HepG2 (cell line): ENCODE measurements at regions not wholly inside any gene's neighbourhood (a gene's known extent, or its start where the extent isn't known, plus 50 kb on each side); places are given as distances from the start of the nearest gene placed in this dataset.

Source experiments
- CCDC6 ChIP-seq: sonication (generic); formaldehyde crosslinking; IDR thresholded peaks from 2 replicates; pipeline ENCODE4 v1.8.1; 2022; ENCODE audit warnings: mild to moderate bottlenecking, missing genetic modification reagents, moderate library complexity
- ISL2 ChIP-seq: sonication (generic); formaldehyde crosslinking; IDR thresholded peaks from 2 replicates; pipeline ENCODE4 v1.5.0; 2020; ENCODE audit warnings: missing genetic modification reagents
- NFYB ChIP-seq: sonication (generic); formaldehyde crosslinking; IDR thresholded peaks from 2 replicates; pipeline ENCODE4 v1.4.0; 2020; ENCODE audit warnings: missing genetic modification reagents
- ZKSCAN5 ChIP-seq: sonication (generic); formaldehyde crosslinking; IDR thresholded peaks from 2 replicates; pipeline ENCODE4 v1.5.1; 2020; ENCODE audit warnings: mild to moderate bottlenecking, missing genetic modification reagents
- TF ChIP-seq, protein P1 (sequence below): sonication (generic); formaldehyde crosslinking; IDR thresholded peaks from 2 replicates; pipeline ENCODE4 v1.5.0; 2020; ENCODE audit warnings: mild to moderate bottlenecking, missing genetic modification reagents, moderate library complexity
- TF ChIP-seq, protein P2 (sequence below), 2 experiments: sonication (generic) in 1 of 2; formaldehyde crosslinking in 1 of 2; IDR thresholded peaks; 2 replicates each; pipeline versions ENCODE4 v1.6.1 to v1.9.0; 2014 to 2022; ENCODE audit warnings: antibody characterized with exemption in 1 of 2, borderline replicate concordance in 1 of 2, inconsistent platforms in 1 of 2, low read depth in 1 of 2, missing genetic modification reagents in 1 of 2

DNA sequence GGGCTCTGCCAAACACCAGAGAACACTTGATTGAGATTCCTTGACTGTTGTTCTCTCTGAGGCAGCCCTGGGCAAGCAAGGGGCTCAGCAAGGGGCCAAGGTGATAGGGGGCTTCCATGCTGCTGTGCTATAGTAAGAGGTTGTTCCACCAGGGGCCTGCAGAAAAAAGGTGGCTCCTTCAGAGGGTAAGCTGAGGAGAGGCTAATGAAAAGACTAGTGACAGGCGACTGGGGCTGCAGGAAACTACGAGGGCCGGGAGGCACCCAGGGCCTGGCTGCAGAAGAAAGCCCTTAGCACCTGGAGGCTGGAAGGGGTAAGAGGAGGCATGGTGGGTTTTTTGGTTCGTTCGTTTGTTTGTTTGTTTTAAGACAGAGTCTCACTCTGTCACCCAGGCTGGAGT lies 88.0 kb upstream of the CTNNA1 start:
- TF ChIP-seq CCDC6 (CRISPR knock-in tag) (no peak), NFYB (CRISPR knock-in tag) (no peak), ZKSCAN5 (CRISPR knock-in tag) (no peak), ISL2 (CRISPR knock-in tag) (no peak)
- TF ChIP-seq, protein P1, sequence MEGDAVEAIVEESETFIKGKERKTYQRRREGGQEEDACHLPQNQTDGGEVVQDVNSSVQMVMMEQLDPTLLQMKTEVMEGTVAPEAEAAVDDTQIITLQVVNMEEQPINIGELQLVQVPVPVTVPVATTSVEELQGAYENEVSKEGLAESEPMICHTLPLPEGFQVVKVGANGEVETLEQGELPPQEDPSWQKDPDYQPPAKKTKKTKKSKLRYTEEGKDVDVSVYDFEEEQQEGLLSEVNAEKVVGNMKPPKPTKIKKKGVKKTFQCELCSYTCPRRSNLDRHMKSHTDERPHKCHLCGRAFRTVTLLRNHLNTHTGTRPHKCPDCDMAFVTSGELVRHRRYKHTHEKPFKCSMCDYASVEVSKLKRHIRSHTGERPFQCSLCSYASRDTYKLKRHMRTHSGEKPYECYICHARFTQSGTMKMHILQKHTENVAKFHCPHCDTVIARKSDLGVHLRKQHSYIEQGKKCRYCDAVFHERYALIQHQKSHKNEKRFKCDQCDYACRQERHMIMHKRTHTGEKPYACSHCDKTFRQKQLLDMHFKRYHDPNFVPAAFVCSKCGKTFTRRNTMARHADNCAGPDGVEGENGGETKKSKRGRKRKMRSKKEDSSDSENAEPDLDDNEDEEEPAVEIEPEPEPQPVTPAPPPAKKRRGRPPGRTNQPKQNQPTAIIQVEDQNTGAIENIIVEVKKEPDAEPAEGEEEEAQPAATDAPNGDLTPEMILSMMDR (CRISPR knock-in tag), result no peak
- TF ChIP-seq, protein P2, sequence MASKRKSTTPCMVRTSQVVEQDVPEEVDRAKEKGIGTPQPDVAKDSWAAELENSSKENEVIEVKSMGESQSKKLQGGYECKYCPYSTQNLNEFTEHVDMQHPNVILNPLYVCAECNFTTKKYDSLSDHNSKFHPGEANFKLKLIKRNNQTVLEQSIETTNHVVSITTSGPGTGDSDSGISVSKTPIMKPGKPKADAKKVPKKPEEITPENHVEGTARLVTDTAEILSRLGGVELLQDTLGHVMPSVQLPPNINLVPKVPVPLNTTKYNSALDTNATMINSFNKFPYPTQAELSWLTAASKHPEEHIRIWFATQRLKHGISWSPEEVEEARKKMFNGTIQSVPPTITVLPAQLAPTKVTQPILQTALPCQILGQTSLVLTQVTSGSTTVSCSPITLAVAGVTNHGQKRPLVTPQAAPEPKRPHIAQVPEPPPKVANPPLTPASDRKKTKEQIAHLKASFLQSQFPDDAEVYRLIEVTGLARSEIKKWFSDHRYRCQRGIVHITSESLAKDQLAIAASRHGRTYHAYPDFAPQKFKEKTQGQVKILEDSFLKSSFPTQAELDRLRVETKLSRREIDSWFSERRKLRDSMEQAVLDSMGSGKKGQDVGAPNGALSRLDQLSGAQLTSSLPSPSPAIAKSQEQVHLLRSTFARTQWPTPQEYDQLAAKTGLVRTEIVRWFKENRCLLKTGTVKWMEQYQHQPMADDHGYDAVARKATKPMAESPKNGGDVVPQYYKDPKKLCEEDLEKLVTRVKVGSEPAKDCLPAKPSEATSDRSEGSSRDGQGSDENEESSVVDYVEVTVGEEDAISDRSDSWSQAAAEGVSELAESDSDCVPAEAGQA (IDR thresholded peaks at IDR 0.05; ENCODE audit: low read depth), result no peak
- TF ChIP-seq, protein P2 (CRISPR knock-in tag; IDR thresholded peaks at IDR 0.05; ENCODE audit: borderline replicate concordance), result no peak
